Stimulated activated CD4-positive, alpha-beta T cell treated with anti-CD3 and anti-CD28 coated beads, Interleukin-2, amount 100 ng/mL, for 4 hours (primary cell): ENCODE measurements at regions not wholly inside any gene's neighbourhood (a gene's known extent, or its start where the extent isn't known, plus 50 kb on each side); places are given as distances from the start of the nearest gene placed in this dataset.

Source experiments
- DNase-seq: peaks from one replicate; pipeline ENCODE4 v3.0.0-alpha.2; 2020; ENCODE audit warnings: low read depth

GRCh38 chr2:240209493-240209892 lies 69.0 kb upstream of the OTOS start:
- DNase-seq: no peak

DNA sequence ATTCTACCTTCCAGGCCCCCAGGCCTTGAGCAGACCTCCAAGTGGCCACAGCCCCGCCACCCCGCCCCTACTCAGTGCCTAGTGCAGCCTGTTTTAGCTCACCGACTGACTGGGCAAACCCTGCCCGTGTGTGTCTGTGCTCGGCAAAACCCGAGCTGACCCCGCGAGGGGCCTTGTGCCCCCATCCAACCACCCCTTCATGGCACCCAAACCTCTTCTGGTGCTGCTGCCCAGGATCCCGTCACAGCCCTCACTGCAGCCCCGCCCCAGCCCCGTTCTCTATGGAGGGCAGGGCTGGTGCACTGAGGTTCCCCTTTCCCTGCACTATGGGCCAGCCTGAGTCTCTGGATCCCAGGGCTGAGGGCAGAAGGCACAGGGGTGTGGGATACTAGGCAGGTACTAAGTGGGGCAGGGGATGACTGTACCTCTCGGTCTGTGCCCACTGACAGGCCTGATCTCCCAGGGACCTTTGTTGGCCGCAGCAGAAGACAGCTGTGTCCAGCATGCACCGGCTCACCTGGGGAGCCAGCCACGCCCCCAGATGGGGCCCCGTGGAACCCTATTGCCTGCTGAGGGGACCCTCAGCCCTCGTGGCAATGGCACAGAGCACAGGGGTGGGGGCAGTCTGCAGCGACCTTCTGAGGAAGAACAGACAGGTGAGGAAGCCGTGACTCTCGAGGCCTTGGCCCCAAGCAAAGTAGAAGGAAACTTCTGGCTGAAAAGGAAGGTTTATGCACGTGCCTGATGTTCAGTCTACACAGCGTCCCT lies 69.9 kb upstream of the OTOS start:
- no peak for DNase-seq

DNA sequence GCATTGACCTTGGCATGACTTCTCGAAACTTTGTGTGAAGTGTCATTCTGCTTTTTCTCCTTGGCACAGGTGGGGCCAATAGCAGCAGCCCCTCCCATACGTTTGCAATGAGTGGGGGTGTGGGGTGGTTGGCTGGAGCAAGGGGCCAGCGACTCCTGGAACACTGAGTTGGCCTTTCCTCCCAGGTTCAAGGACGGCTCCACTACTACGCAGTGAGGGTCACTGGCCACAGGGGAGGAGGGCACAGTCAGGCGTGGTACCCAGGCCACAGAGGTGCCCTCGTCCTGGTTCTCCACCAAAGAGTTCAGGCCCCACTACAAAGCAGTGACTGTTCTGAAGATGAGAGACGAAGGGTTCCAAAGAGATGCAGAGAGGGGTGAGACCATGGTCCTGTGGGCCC lies 70.6 kb upstream of the OTOS start:
- no peak for DNase-seq

GRCh38 chr2:240211598-240212424 lies 71.4 kb upstream of the OTOS start:
- DNase-seq: no peak

GRCh38 chr2:240212425-240213225 lies 72.2 kb upstream of the OTOS start:
- no peak for DNase-seq

DNA sequence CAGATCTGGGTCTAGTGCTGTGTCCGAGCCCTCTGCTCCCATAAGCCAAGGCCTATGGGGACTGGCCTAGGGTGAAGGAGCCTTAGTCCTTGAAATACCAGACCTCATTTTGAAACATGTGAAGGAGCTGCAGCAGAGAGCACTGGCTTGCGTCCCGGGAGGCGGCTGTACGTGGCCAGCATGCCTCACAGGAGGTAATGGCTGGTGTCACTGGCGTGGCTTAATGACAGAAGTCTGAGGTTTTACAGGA lies 72.7 kb upstream of the OTOS start:
- no peak for DNase-seq

DNA sequence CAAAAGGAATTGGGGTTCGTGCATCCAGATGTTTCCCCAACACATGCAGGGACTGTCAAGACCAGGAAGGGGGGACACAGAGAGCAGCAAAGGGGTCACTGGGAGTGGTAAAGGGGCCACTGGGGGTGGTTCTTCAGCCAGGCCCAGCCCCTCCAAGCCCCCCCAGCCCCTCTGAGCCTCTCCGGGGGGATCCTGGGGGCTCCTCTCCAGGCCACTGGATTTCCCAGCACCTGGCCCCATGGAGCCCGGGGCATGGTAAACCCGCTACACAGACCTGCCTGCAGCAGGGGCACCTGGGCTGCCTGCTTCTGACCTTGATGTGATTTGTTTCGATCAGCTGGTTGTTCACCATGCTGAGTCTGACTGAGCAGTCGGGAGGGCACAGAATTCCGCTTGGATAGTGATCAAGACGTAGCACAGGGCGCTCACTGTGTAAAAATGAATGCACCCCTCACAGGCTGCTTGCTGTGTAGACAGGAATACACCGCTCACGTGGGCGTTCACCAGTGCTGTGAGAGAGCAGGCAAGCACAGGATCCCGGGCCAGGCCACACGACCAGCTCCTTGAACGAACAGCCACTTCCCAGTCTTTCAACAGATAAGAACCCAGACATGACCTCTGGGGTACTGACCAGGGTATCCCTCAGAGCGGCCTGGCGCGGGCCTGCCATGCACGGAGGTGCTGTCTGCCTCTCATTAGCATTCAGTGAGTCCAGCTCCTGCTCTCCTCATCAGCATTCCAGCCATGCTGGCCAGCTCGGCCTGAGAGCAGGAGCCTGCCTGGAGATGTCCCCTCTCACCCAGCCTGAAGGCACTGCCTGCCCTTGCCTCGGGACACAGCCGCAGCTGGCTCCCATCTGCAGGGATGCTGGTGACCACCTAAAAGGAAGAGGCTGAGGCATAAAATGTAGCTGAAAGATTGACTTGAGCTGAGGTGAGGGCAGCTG lies 73.3 kb upstream of the OTOS start:
- no peak for DNase-seq

DNA sequence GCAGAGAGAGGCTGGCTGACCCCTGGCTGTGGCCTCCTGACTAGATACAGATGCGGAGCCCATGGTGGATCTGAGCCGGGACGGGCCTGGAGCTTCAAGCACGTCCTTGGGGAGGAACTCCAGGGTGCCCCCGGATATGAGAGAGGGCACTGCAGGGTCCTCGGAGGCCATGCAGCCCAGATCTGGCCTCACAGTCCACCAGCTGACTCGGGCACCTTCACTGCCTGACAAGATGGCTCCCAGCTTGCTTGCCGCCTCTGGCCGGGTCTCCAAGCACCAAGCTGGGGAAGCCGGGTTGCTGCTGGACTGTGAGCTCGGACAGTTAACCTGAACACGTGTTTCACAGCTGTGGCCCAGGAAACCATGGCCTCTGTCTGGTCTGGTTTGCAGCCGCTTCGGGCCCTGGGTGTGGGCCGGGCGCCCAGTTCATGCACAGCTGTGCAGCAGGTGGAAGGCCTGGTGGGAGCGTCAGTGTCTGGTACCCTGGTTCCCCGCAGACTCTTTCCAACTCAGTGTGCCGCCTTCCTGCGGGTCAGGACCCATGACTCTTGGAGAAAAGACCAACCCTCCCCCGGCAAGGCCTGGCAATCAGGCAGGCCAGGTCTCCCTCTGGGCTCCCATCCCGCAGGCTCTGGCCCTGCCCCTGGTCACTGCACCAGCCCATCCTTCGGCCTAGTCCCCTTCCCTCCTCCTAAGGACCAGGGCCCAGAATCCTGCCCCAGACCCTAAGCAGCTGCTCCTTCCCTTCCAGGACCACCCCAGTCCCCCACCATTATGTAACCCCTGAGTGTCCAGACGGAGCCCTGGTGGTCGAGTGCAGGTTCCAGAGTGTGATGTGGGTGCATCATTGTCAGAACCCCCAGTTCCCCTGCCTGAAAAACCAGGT lies 74.6 kb upstream of the OTOS start:
- DNase-seq: no peak

DNA sequence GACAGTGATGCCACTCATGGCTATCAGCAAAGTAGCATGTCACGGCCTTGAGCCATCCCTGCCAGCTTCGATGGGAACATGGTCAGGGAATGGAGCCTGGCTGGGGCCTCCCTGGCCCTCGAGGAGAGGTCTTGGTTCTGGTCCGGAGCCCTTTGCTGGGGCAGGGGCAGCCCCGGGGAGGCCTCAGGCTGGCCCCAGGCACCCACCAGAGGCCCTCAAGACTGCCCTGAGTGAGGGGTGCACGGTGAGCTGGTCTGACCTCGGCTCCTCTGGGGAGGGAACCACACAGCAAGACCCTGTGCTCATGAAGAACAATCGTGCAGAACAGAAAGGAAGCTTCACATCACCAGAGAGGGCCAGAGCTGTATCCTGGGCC lies 75.2 kb upstream of the OTOS start:
- DNase-seq: no peak

GRCh38 chr2:240216167-240216566 lies 75.7 kb upstream of the OTOS start:
- DNase-seq: no peak

DNA sequence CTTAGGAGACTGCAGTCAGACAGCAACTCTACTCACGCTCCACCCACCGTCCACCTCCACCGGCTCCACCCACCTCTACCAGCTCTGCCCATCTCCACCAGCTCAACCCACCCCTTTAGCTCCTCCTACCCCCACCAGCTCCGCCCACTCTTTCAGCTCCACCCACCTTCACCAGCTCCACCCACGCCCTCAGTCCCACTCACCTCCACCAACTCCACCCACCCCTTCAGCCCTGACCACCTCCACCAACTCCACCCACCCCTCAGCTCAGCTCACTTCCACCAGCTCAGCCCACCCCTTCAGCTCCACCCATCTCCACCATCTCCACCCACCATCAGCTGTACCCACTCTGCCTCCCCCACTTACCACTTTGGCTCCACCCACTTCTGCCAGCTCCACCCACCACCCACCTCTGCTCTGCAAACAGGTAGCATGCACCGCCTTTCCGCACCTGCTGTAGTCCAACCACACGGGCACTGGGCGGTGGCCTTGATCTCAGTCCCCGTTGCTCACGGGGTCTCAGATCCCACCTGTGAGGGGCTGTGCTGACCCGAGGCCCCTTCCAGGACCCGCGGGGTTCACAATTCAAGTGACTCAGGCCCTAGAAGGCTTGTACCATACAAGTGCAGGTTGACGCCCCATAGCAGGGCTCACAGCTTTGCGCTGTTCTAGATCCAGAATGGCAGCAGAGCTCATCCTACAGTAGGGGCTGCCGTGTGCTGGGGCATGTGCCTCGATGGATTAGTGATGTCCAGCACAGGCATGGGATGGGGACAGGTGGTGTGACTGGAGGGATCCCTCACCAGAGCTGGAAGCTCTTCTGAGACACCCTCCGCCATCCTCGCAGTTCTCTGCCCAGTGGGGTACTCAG lies 77.2 kb upstream of the OTOS start:
- peak; percentile 7 for DNase-seq

GRCh38 chr2:240219208-240219890 lies 78.9 kb upstream of the OTOS start:
- DNase-seq: no peak

- no peak for DNase-seq
Measured at GRCh38 chr2:240220371-240220770, 79.9 kb upstream of the OTOS start.

- no peak for DNase-seq
Measured at GRCh38 chr2:240223631-240224030, 83.2 kb upstream of the OTOS start.

GRCh38 chr2:240224676-240225075 lies 84.2 kb upstream of the OTOS start:
- DNase-seq: no peak

DNA sequence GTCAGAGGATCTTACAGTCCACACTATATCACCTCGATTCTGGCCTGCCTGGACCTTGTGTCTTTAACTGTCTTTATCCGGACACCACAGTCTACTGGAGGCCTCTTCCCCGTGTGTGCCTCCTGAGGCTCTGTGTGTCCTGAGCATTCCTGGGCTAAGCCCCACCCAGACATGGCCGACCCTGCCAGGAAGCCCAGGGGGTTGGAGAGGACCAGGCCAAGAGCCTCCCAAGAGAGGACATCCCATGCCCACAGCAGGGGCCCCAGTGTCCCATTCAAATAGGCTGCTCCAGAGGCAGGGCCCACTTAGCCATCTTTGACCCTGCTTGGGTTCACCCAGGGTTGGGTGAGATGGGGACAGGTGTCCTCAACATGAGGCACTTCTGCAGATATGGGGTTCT lies 84.7 kb upstream of the OTOS start:
- DNase-seq: no peak

- no peak for DNase-seq
Measured at GRCh38 chr2:240225660-240226475, 85.4 kb upstream of the OTOS start.
